ENCODE measurements at regions not wholly inside any gene's neighbourhood (a gene's known extent, or its start where the extent isn't known, plus 50 kb on each side); places are given as distances from the start of the nearest gene placed in this dataset.

- TF ChIP-seq, protein P1, sequence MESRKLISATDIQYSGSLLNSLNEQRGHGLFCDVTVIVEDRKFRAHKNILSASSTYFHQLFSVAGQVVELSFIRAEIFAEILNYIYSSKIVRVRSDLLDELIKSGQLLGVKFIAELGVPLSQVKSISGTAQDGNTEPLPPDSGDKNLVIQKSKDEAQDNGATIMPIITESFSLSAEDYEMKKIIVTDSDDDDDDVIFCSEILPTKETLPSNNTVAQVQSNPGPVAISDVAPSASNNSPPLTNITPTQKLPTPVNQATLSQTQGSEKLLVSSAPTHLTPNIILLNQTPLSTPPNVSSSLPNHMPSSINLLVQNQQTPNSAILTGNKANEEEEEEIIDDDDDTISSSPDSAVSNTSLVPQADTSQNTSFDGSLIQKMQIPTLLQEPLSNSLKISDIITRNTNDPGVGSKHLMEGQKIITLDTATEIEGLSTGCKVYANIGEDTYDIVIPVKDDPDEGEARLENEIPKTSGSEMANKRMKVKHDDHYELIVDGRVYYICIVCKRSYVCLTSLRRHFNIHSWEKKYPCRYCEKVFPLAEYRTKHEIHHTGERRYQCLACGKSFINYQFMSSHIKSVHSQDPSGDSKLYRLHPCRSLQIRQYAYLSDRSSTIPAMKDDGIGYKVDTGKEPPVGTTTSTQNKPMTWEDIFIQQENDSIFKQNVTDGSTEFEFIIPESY (IDR thresholded peaks at IDR 0.05; ENCODE audit: extremely low read depth, insufficient replicate concordance, low read length): no peak
- TF ChIP-seq POLR2AphosphoS5 (IDR thresholded peaks at IDR 0.05; ENCODE audit: low read depth, low read length): no peak
- TF ChIP-seq, protein P2, sequence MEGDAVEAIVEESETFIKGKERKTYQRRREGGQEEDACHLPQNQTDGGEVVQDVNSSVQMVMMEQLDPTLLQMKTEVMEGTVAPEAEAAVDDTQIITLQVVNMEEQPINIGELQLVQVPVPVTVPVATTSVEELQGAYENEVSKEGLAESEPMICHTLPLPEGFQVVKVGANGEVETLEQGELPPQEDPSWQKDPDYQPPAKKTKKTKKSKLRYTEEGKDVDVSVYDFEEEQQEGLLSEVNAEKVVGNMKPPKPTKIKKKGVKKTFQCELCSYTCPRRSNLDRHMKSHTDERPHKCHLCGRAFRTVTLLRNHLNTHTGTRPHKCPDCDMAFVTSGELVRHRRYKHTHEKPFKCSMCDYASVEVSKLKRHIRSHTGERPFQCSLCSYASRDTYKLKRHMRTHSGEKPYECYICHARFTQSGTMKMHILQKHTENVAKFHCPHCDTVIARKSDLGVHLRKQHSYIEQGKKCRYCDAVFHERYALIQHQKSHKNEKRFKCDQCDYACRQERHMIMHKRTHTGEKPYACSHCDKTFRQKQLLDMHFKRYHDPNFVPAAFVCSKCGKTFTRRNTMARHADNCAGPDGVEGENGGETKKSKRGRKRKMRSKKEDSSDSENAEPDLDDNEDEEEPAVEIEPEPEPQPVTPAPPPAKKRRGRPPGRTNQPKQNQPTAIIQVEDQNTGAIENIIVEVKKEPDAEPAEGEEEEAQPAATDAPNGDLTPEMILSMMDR (IDR thresholded peaks at IDR 0.05 in 2 of 3, conservative IDR thresholded peaks at IDR 0.05 in 1 of 3; ENCODE audit: borderline replicate concordance in 1 of 3, insufficient read depth in 1 of 3, low read depth in 2 of 3, low read length in 2 of 3): no peak
- TF ChIP-seq CBX3 (IDR thresholded peaks at IDR 0.05; ENCODE audit: low read depth): no peak
Measured at GRCh38 chr5:105587963-105588662, 2025.5 kb upstream of the NUDT12 start (continued).

- DNase-seq (ENCODE audit: low read depth, low spot score) (no peak), ATAC-seq (no peak)
- no TSS peak for BruUV-seq (replicated peaks)
- TF ChIP-seq EGR1 (IDR thresholded peaks at IDR 0.05; ENCODE audit: low read depth): no peak
- no peak for TF ChIP-seq SP1 (IDR thresholded peaks at IDR 0.05; ENCODE audit: low read depth)
- no peak for TF ChIP-seq SIN3A (IDR thresholded peaks at IDR 0.05; ENCODE audit: low read depth)
- TF ChIP-seq POLR2A (IDR thresholded peaks at IDR 0.05; ENCODE audit: borderline replicate concordance, extremely low read depth, insufficient read depth, insufficient read length): no peak
- TF ChIP-seq JUND (IDR thresholded peaks at IDR 0.05): no peak
- Histone ChIP-seq H3K4me2 (ENCODE audit: low read length) (no peak overlapping the region), H4K20me1 (ENCODE audit: insufficient read depth) (no peaks in the 10 kb centered on the region), H3K4me3 (replicated peaks in 1 of 2; ENCODE audit: low read depth in 1 of 2, low read length in 2 of 2) (no peak overlapping the region), H3K9ac (ENCODE audit: low read length) (no peak overlapping the region), H3K27me3 (ENCODE audit: insufficient read depth, low read length) (no peaks in the 10 kb centered on the region), H2AFZ (ENCODE audit: low read depth, low read length, poor library complexity, severe bottlenecking) (no peak overlapping the region), H3K9me3 (ENCODE audit: control insufficient read depth in 1 of 2, insufficient read depth in 1 of 2, low read depth in 1 of 2, low read length in 2 of 2) (no peaks in the 10 kb centered on the region), H3K9me2 (ENCODE audit: insufficient read depth) (no peaks in the 10 kb centered on the region), H3K79me2 (ENCODE audit: insufficient read depth, low read length) (no peaks in the 10 kb centered on the region), H3K36me3 (ENCODE audit: control insufficient read depth in 1 of 2, insufficient read depth in 2 of 2, low read length in 2 of 2) (no peaks in the 10 kb centered on the region), H3K4me1 (ENCODE audit: control insufficient read depth in 1 of 2, insufficient read depth in 2 of 2, low read length in 2 of 2) (no peaks in the 10 kb centered on the region), H3K27ac (ENCODE audit: low read depth, low read length) (no peak overlapping the region)
- RAD21 ChIA-PET (ENCODE audit: low non-redundant PET in 1 of 2, low total read pairs in 2 of 2, uncharacterized antibody in 2 of 2, unreplicated experiment in 2 of 2): no interaction called here
- POLR2A ChIA-PET: no interaction called here
- intact Hi-C loops (cut with micrococcal nuclease): no loop called here
- CTCF ChIA-PET: no interaction called here
Measured at GRCh38 chr5:105581988-105582690, 2019.5 kb upstream of the NUDT12 start.

Measured in HCT116 (cell line).